SK-N-SH (cell line): ENCODE measurements at regions not wholly inside any gene's neighbourhood (a gene's known extent, or its start where the extent isn't known, plus 50 kb on each side); places are given as distances from the start of the nearest gene placed in this dataset.
"Not testable (repeated sequence)": the region's sequence is repeated elsewhere in the genome, so short reads cannot be mapped to it uniquely, and the experiment has no call there.

Source experiments
- CTCF ChIA-PET: fragments of 300-600, 350-600 bp; formaldehyde crosslinking; extraction: SDS; loops from one replicate; lab custom pipeline; 2021; lab: Yijun Ruan, JAX
- POLR2A ChIA-PET: fragments of 350-600 bp; sonication (Branson Sonifier 250); formaldehyde crosslinking; extraction: SDS; loops from one replicate; lab custom pipeline; 2020; ENCODE audit warnings: antibody characterized with exemption, inconsistent platforms; lab: Yijun Ruan, JAX
- DNase-seq: peaks from one replicate; pipeline ENCODE4 v3.0.0; 2012
- H2AFZ ChIP-seq: fragments of 200-600 bp; sonication (generic); 2 replicates; pipeline ENCODE4 v1.8.1; 2016; ENCODE audit warnings: antibody characterized with exemption, mild to moderate bottlenecking, low read depth
- H3F3A ChIP-seq: fragments of 200-600 bp; sonication (generic); replicated peaks from 2 replicates; pipeline ENCODE3; 2016; ENCODE audit warnings: antibody characterized with exemption, mild to moderate bottlenecking; ENCODE audit not compliant: insufficient read depth
- H3K27ac ChIP-seq, 2 experiments: fragments of 200-500 bp in 1 of 2; fragments of 200-600 bp in 1 of 2; sonication (Bioruptor generic) in 1 of 2; sonication (generic), shearing (Covaris generic) in 1 of 2; 2 replicates each; pipeline versions ENCODE4 v1.5.1 to v1.6.1; 2014 to 2016; ENCODE audit warnings: low read depth in 2 of 2, inconsistent platforms in 1 of 2, low read length in 1 of 2, mild to moderate bottlenecking in 1 of 2, mixed read lengths in 1 of 2
- H3K27me3 ChIP-seq: fragments of 200-600 bp; sonication (generic), shearing (Covaris generic); 2 replicates; pipeline ENCODE4 v1.6.1; 2016; ENCODE audit warnings: mixed run types; ENCODE audit not compliant: insufficient read depth
- H3K36me3 ChIP-seq, 2 experiments: fragments of 200-500 bp in 1 of 2; fragments of 200-600 bp in 1 of 2; sonication (Bioruptor generic) in 1 of 2; sonication (generic) in 1 of 2; replicated peaks in 1 of 2; 2 replicates each; pipeline versions ENCODE3 to v1.5.1; 2014 to 2016; ENCODE audit warnings: low read length in 1 of 2, mild to moderate bottlenecking in 1 of 2; ENCODE audit not compliant: insufficient read depth in 2 of 2, control insufficient read depth in 1 of 2
- H3K4me1 ChIP-seq, 2 experiments: fragments of 200-500 bp in 1 of 2; fragments of 200-600 bp in 1 of 2; sonication (Bioruptor generic) in 1 of 2; sonication (generic), shearing (Covaris generic) in 1 of 2; 2 replicates each; pipeline versions ENCODE4 v1.5.1 to v1.6.1; 2014 to 2016; ENCODE audit warnings: low read depth in 1 of 2, low read length in 1 of 2, mixed run types in 1 of 2; ENCODE audit not compliant: insufficient read depth in 2 of 2, control insufficient read depth in 1 of 2
- H3K4me2 ChIP-seq: fragments of 200-600 bp; sonication (generic), shearing (Covaris generic); 2 replicates; pipeline ENCODE4 v1.6.1; 2017; ENCODE audit warnings: mixed run types
- H3K4me3 ChIP-seq, 2 experiments: fragments of 200-500 bp in 1 of 2; fragments of 200-600 bp in 1 of 2; sonication (Bioruptor generic) in 1 of 2; sonication (generic), shearing (Covaris generic) in 1 of 2; 2 replicates each; pipeline versions ENCODE4 v1.5.1 to v1.8.1; 2014 to 2016; ENCODE audit warnings: low read depth in 2 of 2, inconsistent platforms in 1 of 2, low read length in 1 of 2, mild to moderate bottlenecking in 1 of 2, mixed read lengths in 1 of 2, moderate library complexity in 1 of 2
- H3K79me2 ChIP-seq: fragments of 200-600 bp; sonication (generic); 2 replicates; pipeline ENCODE4 v1.8.1; 2017; ENCODE audit warnings: mild to moderate bottlenecking; ENCODE audit not compliant: insufficient read depth
- H3K9ac ChIP-seq: fragments of 200-600 bp; sonication (generic); 2 replicates; pipeline ENCODE4 v1.6.1; 2017; ENCODE audit warnings: mixed run types
- H3K9me2 ChIP-seq: fragments of 200-600 bp; sonication (generic); 2 replicates; pipeline ENCODE4 v1.6.1; 2017; ENCODE audit warnings: mixed run types
- H3K9me3 ChIP-seq: fragments of 200-600 bp; sonication (generic); 2 replicates; pipeline ENCODE4 v1.6.1; 2017; ENCODE audit warnings: mixed run types, mild to moderate bottlenecking, moderate library complexity
- H4K20me1 ChIP-seq: fragments of 200-600 bp; sonication (generic); 2 replicates; pipeline ENCODE4 v1.6.1; 2017; ENCODE audit warnings: mild to moderate bottlenecking, mixed run types; ENCODE audit not compliant: insufficient read depth
- CHD2 ChIP-seq: fragments of 150-350 bp; IDR thresholded peaks from 2 replicates; pipeline ENCODE4 v1.6.1; 2018; ENCODE audit warnings: low read length; ENCODE audit not compliant: partially characterized antibody
- ELF1 ChIP-seq: IDR thresholded peaks from 2 replicates; pipeline ENCODE4 v1.4.0; 2012
- EP300 ChIP-seq, 2 experiments: IDR thresholded peaks; 2 replicates each; pipeline versions ENCODE4 v1.4.0 to v1.6.1; 2012; ENCODE audit warnings: borderline replicate concordance in 1 of 2, low read depth in 1 of 2, low read length in 1 of 2
- EZH2phosphoT487 ChIP-seq: fragments of 200-600 bp; sonication (generic); IDR thresholded peaks from 2 replicates; pipeline ENCODE4 v1.6.1; 2017; ENCODE audit warnings: low read depth, mixed run types, mild to moderate bottlenecking, antibody characterized with exemption, moderate library complexity, borderline replicate concordance
- FOXJ3 ChIP-seq: sonication (generic); formaldehyde crosslinking; IDR thresholded peaks from 2 replicates; pipeline ENCODE4 v1.5.1; 2020; ENCODE audit warnings: mild to moderate bottlenecking, missing genetic modification reagents
- GATA2 ChIP-seq: sonication (generic); formaldehyde crosslinking; IDR thresholded peaks from 2 replicates; pipeline ENCODE4 v1.5.0; 2020; ENCODE audit warnings: mild to moderate bottlenecking, missing genetic modification reagents
- MEF2A ChIP-seq: IDR thresholded peaks from 2 replicates; pipeline ENCODE4 v1.4.0; 2012; ENCODE audit warnings: low read depth, borderline replicate concordance
- MXI1 ChIP-seq: IDR thresholded peaks from 2 replicates; pipeline ENCODE4 v1.6.1; 2012; ENCODE audit warnings: mild to moderate bottlenecking, low read depth, low read length, improper control_type of control experiment
- NRF1 ChIP-seq: IDR thresholded peaks from 2 replicates; pipeline ENCODE4 v1.6.1; 2012; ENCODE audit warnings: low read depth, mild to moderate bottlenecking, low read length
- POLR2AphosphoS5 ChIP-seq: IDR thresholded peaks from 2 replicates; pipeline ENCODE4 v1.6.1; 2012; ENCODE audit warnings: low read depth, low read length
- RCOR1 ChIP-seq: fragments of 150-350 bp; IDR thresholded peaks from 2 replicates; pipeline ENCODE4 v1.6.1; 2017; ENCODE audit warnings: antibody characterized with exemption, low read length
- SMC3 ChIP-seq: IDR thresholded peaks from 2 replicates; pipeline ENCODE4 v1.6.1; 2012; ENCODE audit warnings: low read depth, low read length, improper control_type of control experiment
- TAF1 ChIP-seq: IDR thresholded peaks from 2 replicates; pipeline ENCODE4 v1.6.1; 2012; ENCODE audit warnings: low read depth, mild to moderate bottlenecking, low read length, moderate library complexity, borderline replicate concordance
- TEAD4 ChIP-seq: IDR thresholded peaks from 2 replicates; pipeline ENCODE4 v1.4.0; 2012; ENCODE audit warnings: mild to moderate bottlenecking, borderline replicate concordance; ENCODE audit not compliant: insufficient read depth
- USF2 ChIP-seq: fragments of 150-350 bp; IDR thresholded peaks from 2 replicates; pipeline ENCODE4 v1.6.1; 2017; ENCODE audit warnings: antibody characterized with exemption, low read length, low read depth, borderline replicate concordance
- YY1 ChIP-seq: IDR thresholded peaks from 2 replicates; pipeline ENCODE4 v1.4.0; 2012; ENCODE audit warnings: low read depth, mild to moderate bottlenecking
- WGBS: methylation state at CpG from one replicate; pipeline ENCODE4 v1.1.6; 2017; ENCODE audit warnings: low lambda C conversion rate; 5-methylcytosine and 5-hydroxymethylcytosine counted together
- TF ChIP-seq, protein P1 (sequence below): IDR thresholded peaks from 2 replicates; pipeline ENCODE4 v1.6.1; 2012; ENCODE audit warnings: mild to moderate bottlenecking, low read depth, low read length, moderate library complexity

- Histone ChIP-seq H3K4me2 (no peak overlapping the region), H2AFZ (no peak overlapping the region), H3K4me1 (no peaks in the 10 kb centered on the region), H3K27ac (no peak overlapping the region), H3K27me3 (peaks cover 6% of the 10 kb centered on the region; the same call in 1 of the 2 replicates), H3K4me3 (no peak overlapping the region), H3F3A (no peaks in the 10 kb centered on the region), H3K9me3 (no peaks in the 10 kb centered on the region), H3K9me2 (no peaks in the 10 kb centered on the region), H3K36me3 (no peaks in the 10 kb centered on the region), H4K20me1 (no peaks in the 10 kb centered on the region), H3K9ac (no peak overlapping the region), H3K79me2 (no peaks in the 10 kb centered on the region)
- POLR2A ChIA-PET = no interaction called here
- no peak for TF ChIP-seq ELF1
- TF ChIP-seq USF2 = no peak
- no peak for TF ChIP-seq SMC3
- no peak for TF ChIP-seq MEF2A
- no peak for TF ChIP-seq EZH2phosphoT487
- TF ChIP-seq GATA2 (CRISPR knock-in tag) = no peak
- no peak for TF ChIP-seq TEAD4
- TF ChIP-seq MXI1 = no peak
- TF ChIP-seq YY1 = no peak
- no peak for TF ChIP-seq CHD2
- no peak for TF ChIP-seq POLR2AphosphoS5
- no peak for TF ChIP-seq NRF1
- no peak for TF ChIP-seq EP300 (IDR thresholded peaks at IDR 0.05; ENCODE audit: borderline replicate concordance in 1 of 2, low read depth in 1 of 2, low read length in 1 of 2)
- TF ChIP-seq TAF1 = no peak
- TF ChIP-seq, protein P1, sequence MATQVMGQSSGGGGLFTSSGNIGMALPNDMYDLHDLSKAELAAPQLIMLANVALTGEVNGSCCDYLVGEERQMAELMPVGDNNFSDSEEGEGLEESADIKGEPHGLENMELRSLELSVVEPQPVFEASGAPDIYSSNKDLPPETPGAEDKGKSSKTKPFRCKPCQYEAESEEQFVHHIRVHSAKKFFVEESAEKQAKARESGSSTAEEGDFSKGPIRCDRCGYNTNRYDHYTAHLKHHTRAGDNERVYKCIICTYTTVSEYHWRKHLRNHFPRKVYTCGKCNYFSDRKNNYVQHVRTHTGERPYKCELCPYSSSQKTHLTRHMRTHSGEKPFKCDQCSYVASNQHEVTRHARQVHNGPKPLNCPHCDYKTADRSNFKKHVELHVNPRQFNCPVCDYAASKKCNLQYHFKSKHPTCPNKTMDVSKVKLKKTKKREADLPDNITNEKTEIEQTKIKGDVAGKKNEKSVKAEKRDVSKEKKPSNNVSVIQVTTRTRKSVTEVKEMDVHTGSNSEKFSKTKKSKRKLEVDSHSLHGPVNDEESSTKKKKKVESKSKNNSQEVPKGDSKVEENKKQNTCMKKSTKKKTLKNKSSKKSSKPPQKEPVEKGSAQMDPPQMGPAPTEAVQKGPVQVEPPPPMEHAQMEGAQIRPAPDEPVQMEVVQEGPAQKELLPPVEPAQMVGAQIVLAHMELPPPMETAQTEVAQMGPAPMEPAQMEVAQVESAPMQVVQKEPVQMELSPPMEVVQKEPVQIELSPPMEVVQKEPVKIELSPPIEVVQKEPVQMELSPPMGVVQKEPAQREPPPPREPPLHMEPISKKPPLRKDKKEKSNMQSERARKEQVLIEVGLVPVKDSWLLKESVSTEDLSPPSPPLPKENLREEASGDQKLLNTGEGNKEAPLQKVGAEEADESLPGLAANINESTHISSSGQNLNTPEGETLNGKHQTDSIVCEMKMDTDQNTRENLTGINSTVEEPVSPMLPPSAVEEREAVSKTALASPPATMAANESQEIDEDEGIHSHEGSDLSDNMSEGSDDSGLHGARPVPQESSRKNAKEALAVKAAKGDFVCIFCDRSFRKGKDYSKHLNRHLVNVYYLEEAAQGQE = no peak
- TF ChIP-seq FOXJ3 (CRISPR knock-in tag) = no peak
- no peak for TF ChIP-seq RCOR1
- 15% methylated on average over 3 of the region's 3 CpGs for WGBS
- no peak for DNase-seq
- CTCF ChIA-PET = interaction anchor here (1.1 to 1.8 kb wide), 2 partner anchors 106 to 580 kb away, joined by 5 to 6 read pairs; no protein-coding TSS in a partner anchor
Measured at GRCh38 chr7:96921771-96922170, 83.6 kb upstream of the DLX6 start.

DNA sequence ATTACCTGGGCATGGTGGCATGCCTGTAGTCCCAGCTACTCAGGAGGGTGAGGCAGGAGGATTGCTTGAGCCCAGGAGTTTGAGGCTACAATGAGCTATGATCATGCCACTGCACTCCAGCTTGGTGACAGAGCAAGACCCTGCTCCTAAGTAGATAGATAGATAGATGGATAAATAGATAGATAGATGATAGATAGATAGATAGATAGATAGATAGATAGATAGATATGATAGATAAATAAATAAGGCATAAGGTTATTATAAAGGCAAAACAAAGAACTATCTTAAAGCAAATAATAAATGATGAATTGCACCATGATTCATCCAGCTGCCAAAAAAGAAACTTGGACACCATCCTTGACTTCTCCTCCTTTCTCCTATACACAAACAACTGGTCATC lies 82.0 kb upstream of the DLX6 start:
- H4K20me1 ChIP-seq, H3K9me2 ChIP-seq, H3K4me3 ChIP-seq, H3K27ac ChIP-seq, H2AFZ ChIP-seq, H3K36me3 ChIP-seq, H3K4me2 ChIP-seq, POLR2A ChIA-PET, H3K9me3 ChIP-seq, H3K4me1 ChIP-seq, H3K9ac ChIP-seq, DNase-seq, H3F3A ChIP-seq, H3K27me3 ChIP-seq, H3K79me2 ChIP-seq: not testable (repeated sequence)
- CTCF ChIA-PET = interaction anchor here (1.6 kb wide), 1 partner anchor 9 kb away, joined by 3 read pairs; no protein-coding TSS in a partner anchor
